ENCODE measurements at regions not wholly inside any gene's neighbourhood (a gene's known extent, or its start where the extent isn't known, plus 50 kb on each side); places are given as distances from the start of the nearest gene placed in this dataset.

DNA sequence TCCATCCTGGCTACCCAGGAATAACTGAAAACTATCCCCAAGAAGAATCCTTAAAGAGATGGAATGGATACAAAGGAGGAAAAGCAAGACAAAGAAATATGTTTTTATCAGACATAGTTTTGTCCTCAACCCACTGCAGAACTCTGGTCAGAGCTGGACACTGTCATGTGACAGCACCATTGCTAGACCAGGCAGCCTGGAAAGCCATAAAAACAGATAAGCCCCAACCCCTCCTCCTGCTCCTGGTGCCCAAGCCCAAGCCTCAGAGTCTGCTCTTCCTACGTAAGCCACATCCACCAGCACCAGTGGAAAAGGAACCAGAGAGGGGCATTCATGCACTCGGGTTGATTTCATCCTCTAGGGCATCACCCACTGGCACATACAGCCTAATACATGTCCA lies 116.9 kb downstream of the TRIM29 start:
- no peak overlapping the region for H3K4me2 ChIP-seq (ENCODE audit: low read length)
- H3K79me2 ChIP-seq (ENCODE audit: insufficient read depth, low read length): no peaks in the 10 kb centered on the region
- no peaks in the 10 kb centered on the region for H3K4me1 ChIP-seq (ENCODE audit: insufficient read depth, low read length)
- H3K27ac ChIP-seq (ENCODE audit: low read depth, low read length): no peak overlapping the region
- Mint-ChIP-seq H3K36me3 (ENCODE audit: low read depth, unreplicated experiment) (no peaks in the 10 kb centered on the region), H3K9me3 (ENCODE audit: unreplicated experiment) (peaks cover 6% of the 10 kb centered on the region), H3K27me3 (ENCODE audit: low read depth, unreplicated experiment) (peaks cover 46% of the 10 kb centered on the region), H3K4me3 (ENCODE audit: unreplicated experiment) (no peak overlapping the region), H3K4me1 (ENCODE audit: low read depth, unreplicated experiment) (peaks cover 5% of the 10 kb centered on the region), H3K27ac (ENCODE audit: unreplicated experiment) (no peak overlapping the region)
- no peak for TF ChIP-seq EZH2 (IDR thresholded peaks at IDR 0.05; ENCODE audit: insufficient read depth, low read length)
- TF ChIP-seq, protein P1, sequence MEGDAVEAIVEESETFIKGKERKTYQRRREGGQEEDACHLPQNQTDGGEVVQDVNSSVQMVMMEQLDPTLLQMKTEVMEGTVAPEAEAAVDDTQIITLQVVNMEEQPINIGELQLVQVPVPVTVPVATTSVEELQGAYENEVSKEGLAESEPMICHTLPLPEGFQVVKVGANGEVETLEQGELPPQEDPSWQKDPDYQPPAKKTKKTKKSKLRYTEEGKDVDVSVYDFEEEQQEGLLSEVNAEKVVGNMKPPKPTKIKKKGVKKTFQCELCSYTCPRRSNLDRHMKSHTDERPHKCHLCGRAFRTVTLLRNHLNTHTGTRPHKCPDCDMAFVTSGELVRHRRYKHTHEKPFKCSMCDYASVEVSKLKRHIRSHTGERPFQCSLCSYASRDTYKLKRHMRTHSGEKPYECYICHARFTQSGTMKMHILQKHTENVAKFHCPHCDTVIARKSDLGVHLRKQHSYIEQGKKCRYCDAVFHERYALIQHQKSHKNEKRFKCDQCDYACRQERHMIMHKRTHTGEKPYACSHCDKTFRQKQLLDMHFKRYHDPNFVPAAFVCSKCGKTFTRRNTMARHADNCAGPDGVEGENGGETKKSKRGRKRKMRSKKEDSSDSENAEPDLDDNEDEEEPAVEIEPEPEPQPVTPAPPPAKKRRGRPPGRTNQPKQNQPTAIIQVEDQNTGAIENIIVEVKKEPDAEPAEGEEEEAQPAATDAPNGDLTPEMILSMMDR (IDR thresholded peaks at IDR 0.05; ENCODE audit: insufficient read depth, low read depth, low read length): no peak
- no peak overlapping the region for H3K9ac ChIP-seq (ENCODE audit: low read length)
- no peak for FAIRE-seq
- H3K9me3 ChIP-seq (ENCODE audit: insufficient read depth, low read depth, low read length): no peaks in the 10 kb centered on the region
- H2AFZ ChIP-seq (ENCODE audit: low read depth, low read length): no peak overlapping the region
- no peaks in the 10 kb centered on the region for H3K36me3 ChIP-seq (ENCODE audit: insufficient read depth, low read length)
- no peak overlapping the region for H3K4me3 ChIP-seq (ENCODE audit: insufficient read depth, low read depth, low read length)
- no peak for DNase-seq (ENCODE audit: low read depth)
- H4K20me1 ChIP-seq (ENCODE audit: insufficient read depth, low read length): no peaks in the 10 kb centered on the region
- peaks cover 21% of the 10 kb centered on the region for H3K27me3 ChIP-seq (ENCODE audit: insufficient read depth, low read length)

DNA sequence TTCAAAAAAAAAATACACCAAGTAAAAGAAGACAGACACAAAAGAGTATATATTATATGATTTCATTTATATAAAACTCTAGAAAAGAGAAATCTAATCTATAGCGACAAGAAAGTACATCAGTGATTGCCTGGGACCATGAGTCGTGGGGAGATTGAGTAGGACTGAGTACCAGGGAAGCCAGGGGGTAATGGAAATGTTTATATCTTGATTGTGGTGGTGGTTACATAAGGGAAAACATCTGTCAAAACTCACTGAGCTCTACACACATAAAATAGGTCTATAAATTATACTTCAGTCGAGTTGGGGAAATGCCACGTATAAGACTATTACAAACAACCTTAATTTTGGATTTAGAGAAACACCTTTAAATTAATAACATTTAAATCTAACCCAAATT lies 117.4 kb downstream of the TRIM29 start:
- H3K4me3 ChIP-seq (ENCODE audit: insufficient read depth, low read depth, low read length): no peak overlapping the region
- no peaks in the 10 kb centered on the region for H3K4me1 ChIP-seq (ENCODE audit: insufficient read depth, low read length)
- H4K20me1 ChIP-seq (ENCODE audit: insufficient read depth, low read length): no peaks in the 10 kb centered on the region
- FAIRE-seq: no peak
- no peak overlapping the region for H3K27ac Mint-ChIP-seq (ENCODE audit: unreplicated experiment)
- no peak overlapping the region for H3K27ac ChIP-seq (ENCODE audit: low read depth, low read length)
- peaks cover 51% of the 10 kb centered on the region for H3K27me3 Mint-ChIP-seq (ENCODE audit: low read depth, unreplicated experiment)
- no peak for DNase-seq (ENCODE audit: low read depth)
- TF ChIP-seq, protein P1 (IDR thresholded peaks at IDR 0.05; ENCODE audit: insufficient read depth, low read depth, low read length): no peak
- TF ChIP-seq EZH2 (IDR thresholded peaks at IDR 0.05; ENCODE audit: insufficient read depth, low read length): no peak
- peaks cover 26% of the 10 kb centered on the region for H3K27me3 ChIP-seq (ENCODE audit: insufficient read depth, low read length)
- H3K36me3 Mint-ChIP-seq (ENCODE audit: low read depth, unreplicated experiment): no peaks in the 10 kb centered on the region
- no peaks in the 10 kb centered on the region for H3K79me2 ChIP-seq (ENCODE audit: insufficient read depth, low read length)
- no peak overlapping the region for H3K4me3 Mint-ChIP-seq (ENCODE audit: unreplicated experiment)
- H3K4me1 Mint-ChIP-seq (ENCODE audit: low read depth, unreplicated experiment): peaks cover 7% of the 10 kb centered on the region
- peaks cover 6% of the 10 kb centered on the region for H3K9me3 Mint-ChIP-seq (ENCODE audit: unreplicated experiment)
- no peaks in the 10 kb centered on the region for H3K9me3 ChIP-seq (ENCODE audit: insufficient read depth, low read depth, low read length)
- no peak overlapping the region for H2AFZ ChIP-seq (ENCODE audit: low read depth, low read length)
- no peaks in the 10 kb centered on the region for H3K36me3 ChIP-seq (ENCODE audit: insufficient read depth, low read length)
- H3K4me2 ChIP-seq (ENCODE audit: low read length): no peak overlapping the region
- H3K9ac ChIP-seq (ENCODE audit: low read length): no peak overlapping the region

DNA sequence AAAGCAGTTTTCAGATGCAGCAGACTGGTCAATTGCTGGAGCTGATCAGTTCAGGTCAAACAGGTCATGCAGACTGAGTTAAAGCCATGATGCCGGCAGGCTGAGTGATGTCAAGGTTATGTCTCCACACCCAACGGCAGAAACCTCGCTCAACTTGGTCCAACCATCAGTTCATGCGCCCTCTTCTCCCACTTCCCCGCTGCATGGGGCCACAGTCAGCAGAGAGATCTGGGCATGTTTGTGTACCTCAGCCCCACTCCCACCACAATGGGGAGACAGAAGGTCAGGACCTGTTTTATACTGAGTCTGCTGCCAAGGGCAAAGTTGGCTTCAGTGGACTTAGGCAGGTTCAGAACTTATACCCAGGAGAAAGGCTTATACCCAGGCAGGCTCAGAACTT lies 118.7 kb downstream of the TRIM29 start:
- Histone ChIP-seq H3K4me3 (ENCODE audit: insufficient read depth, low read depth, low read length) (no peak overlapping the region), H3K27me3 (ENCODE audit: insufficient read depth, low read length) (peaks cover 27% of the 10 kb centered on the region), H3K27ac (ENCODE audit: low read depth, low read length) (no peak overlapping the region), H3K4me2 (ENCODE audit: low read length) (no peak overlapping the region), H3K36me3 (ENCODE audit: insufficient read depth, low read length) (no peaks in the 10 kb centered on the region), H2AFZ (ENCODE audit: low read depth, low read length) (no peak overlapping the region), H3K79me2 (ENCODE audit: insufficient read depth, low read length) (no peaks in the 10 kb centered on the region), H4K20me1 (ENCODE audit: insufficient read depth, low read length) (no peaks in the 10 kb centered on the region), H3K4me1 (ENCODE audit: insufficient read depth, low read length) (no peaks in the 10 kb centered on the region), H3K9me3 (ENCODE audit: insufficient read depth, low read depth, low read length) (no peaks in the 10 kb centered on the region), H3K9ac (ENCODE audit: low read length) (no peak overlapping the region)
- H3K27me3 Mint-ChIP-seq (ENCODE audit: low read depth, unreplicated experiment): peaks cover 58% of the 10 kb centered on the region
- DNase-seq (ENCODE audit: low read depth): no peak
- H3K4me3 Mint-ChIP-seq (ENCODE audit: unreplicated experiment): no peak overlapping the region
- peaks cover 6% of the 10 kb centered on the region for H3K9me3 Mint-ChIP-seq (ENCODE audit: unreplicated experiment)
- no peak for FAIRE-seq
- H3K36me3 Mint-ChIP-seq (ENCODE audit: low read depth, unreplicated experiment): no peaks in the 10 kb centered on the region
- TF ChIP-seq EZH2 (IDR thresholded peaks at IDR 0.05; ENCODE audit: insufficient read depth, low read length): no peak
- TF ChIP-seq, protein P1 (IDR thresholded peaks at IDR 0.05; ENCODE audit: insufficient read depth, low read depth, low read length): no peak
- H3K4me1 Mint-ChIP-seq (ENCODE audit: low read depth, unreplicated experiment): peaks cover 14% of the 10 kb centered on the region
- no peak overlapping the region for H3K27ac Mint-ChIP-seq (ENCODE audit: unreplicated experiment)

All from astrocyte (in vitro differentiated cells and primary cell).